SK-N-SH (cell line): ENCODE measurements at regions not wholly inside any gene's neighbourhood (a gene's known extent, or its start where the extent isn't known, plus 50 kb on each side); places are given as distances from the start of the nearest gene placed in this dataset.

Experiments
- CTCF ChIA-PET: fragments of 300-600, 350-600 bp; formaldehyde crosslinking; extraction: SDS; loops from one replicate; lab custom pipeline; 2021; lab: Yijun Ruan, JAX
- POLR2A ChIA-PET: fragments of 350-600 bp; sonication (Branson Sonifier 250); formaldehyde crosslinking; extraction: SDS; loops from one replicate; lab custom pipeline; 2020; ENCODE audit warnings: antibody characterized with exemption, inconsistent platforms; lab: Yijun Ruan, JAX
- DNase-seq: peaks from one replicate; pipeline ENCODE4 v3.0.0; 2012
- H2AFZ ChIP-seq: fragments of 200-600 bp; sonication (generic); 2 replicates; pipeline ENCODE4 v1.8.1; 2016; ENCODE audit warnings: antibody characterized with exemption, mild to moderate bottlenecking, low read depth
- H3F3A ChIP-seq: fragments of 200-600 bp; sonication (generic); replicated peaks from 2 replicates; pipeline ENCODE3; 2016; ENCODE audit warnings: antibody characterized with exemption, mild to moderate bottlenecking; ENCODE audit not compliant: insufficient read depth
- H3K27ac ChIP-seq, 2 experiments: fragments of 200-500 bp in 1 of 2; fragments of 200-600 bp in 1 of 2; sonication (Bioruptor generic) in 1 of 2; sonication (generic), shearing (Covaris generic) in 1 of 2; 2 replicates each; pipeline versions ENCODE4 v1.5.1 to v1.6.1; 2014 to 2016; ENCODE audit warnings: low read depth in 2 of 2, inconsistent platforms in 1 of 2, low read length in 1 of 2, mild to moderate bottlenecking in 1 of 2, mixed read lengths in 1 of 2
- H3K27me3 ChIP-seq: fragments of 200-600 bp; sonication (generic), shearing (Covaris generic); 2 replicates; pipeline ENCODE4 v1.6.1; 2016; ENCODE audit warnings: mixed run types; ENCODE audit not compliant: insufficient read depth
- H3K36me3 ChIP-seq, 2 experiments: fragments of 200-500 bp in 1 of 2; fragments of 200-600 bp in 1 of 2; sonication (Bioruptor generic) in 1 of 2; sonication (generic) in 1 of 2; replicated peaks in 1 of 2; 2 replicates each; pipeline versions ENCODE3 to v1.5.1; 2014 to 2016; ENCODE audit warnings: low read length in 1 of 2, mild to moderate bottlenecking in 1 of 2; ENCODE audit not compliant: insufficient read depth in 2 of 2, control insufficient read depth in 1 of 2
- H3K4me1 ChIP-seq, 2 experiments: fragments of 200-500 bp in 1 of 2; fragments of 200-600 bp in 1 of 2; sonication (Bioruptor generic) in 1 of 2; sonication (generic), shearing (Covaris generic) in 1 of 2; 2 replicates each; pipeline versions ENCODE4 v1.5.1 to v1.6.1; 2014 to 2016; ENCODE audit warnings: low read depth in 1 of 2, low read length in 1 of 2, mixed run types in 1 of 2; ENCODE audit not compliant: insufficient read depth in 2 of 2, control insufficient read depth in 1 of 2
- H3K4me2 ChIP-seq: fragments of 200-600 bp; sonication (generic), shearing (Covaris generic); 2 replicates; pipeline ENCODE4 v1.6.1; 2017; ENCODE audit warnings: mixed run types
- H3K4me3 ChIP-seq, 2 experiments: fragments of 200-500 bp in 1 of 2; fragments of 200-600 bp in 1 of 2; sonication (Bioruptor generic) in 1 of 2; sonication (generic), shearing (Covaris generic) in 1 of 2; 2 replicates each; pipeline versions ENCODE4 v1.5.1 to v1.8.1; 2014 to 2016; ENCODE audit warnings: low read depth in 2 of 2, inconsistent platforms in 1 of 2, low read length in 1 of 2, mild to moderate bottlenecking in 1 of 2, mixed read lengths in 1 of 2, moderate library complexity in 1 of 2
- H3K79me2 ChIP-seq: fragments of 200-600 bp; sonication (generic); 2 replicates; pipeline ENCODE4 v1.8.1; 2017; ENCODE audit warnings: mild to moderate bottlenecking; ENCODE audit not compliant: insufficient read depth
- H3K9ac ChIP-seq: fragments of 200-600 bp; sonication (generic); 2 replicates; pipeline ENCODE4 v1.6.1; 2017; ENCODE audit warnings: mixed run types
- H3K9me2 ChIP-seq: fragments of 200-600 bp; sonication (generic); 2 replicates; pipeline ENCODE4 v1.6.1; 2017; ENCODE audit warnings: mixed run types
- H3K9me3 ChIP-seq: fragments of 200-600 bp; sonication (generic); 2 replicates; pipeline ENCODE4 v1.6.1; 2017; ENCODE audit warnings: mixed run types, mild to moderate bottlenecking, moderate library complexity
- H4K20me1 ChIP-seq: fragments of 200-600 bp; sonication (generic); 2 replicates; pipeline ENCODE4 v1.6.1; 2017; ENCODE audit warnings: mild to moderate bottlenecking, mixed run types; ENCODE audit not compliant: insufficient read depth
- CHD2 ChIP-seq: fragments of 150-350 bp; IDR thresholded peaks from 2 replicates; pipeline ENCODE4 v1.6.1; 2018; ENCODE audit warnings: low read length; ENCODE audit not compliant: partially characterized antibody
- EP300 ChIP-seq, 2 experiments: IDR thresholded peaks; 2 replicates each; pipeline versions ENCODE4 v1.4.0 to v1.6.1; 2012; ENCODE audit warnings: borderline replicate concordance in 1 of 2, low read depth in 1 of 2, low read length in 1 of 2
- GATA2 ChIP-seq: sonication (generic); formaldehyde crosslinking; IDR thresholded peaks from 2 replicates; pipeline ENCODE4 v1.5.0; 2020; ENCODE audit warnings: mild to moderate bottlenecking, missing genetic modification reagents
- MXI1 ChIP-seq: IDR thresholded peaks from 2 replicates; pipeline ENCODE4 v1.6.1; 2012; ENCODE audit warnings: mild to moderate bottlenecking, low read depth, low read length, improper control_type of control experiment
- NFIC ChIP-seq: IDR thresholded peaks from 2 replicates; pipeline ENCODE4 v1.4.0; 2012; ENCODE audit warnings: borderline replicate concordance
- PBX3 ChIP-seq: IDR thresholded peaks from 2 replicates; pipeline ENCODE4; 2012
- RAD21 ChIP-seq: IDR thresholded peaks from 2 replicates; pipeline ENCODE4 v1.6.1; 2012; ENCODE audit warnings: mild to moderate bottlenecking, low read length
- RCOR1 ChIP-seq: fragments of 150-350 bp; IDR thresholded peaks from 2 replicates; pipeline ENCODE4 v1.6.1; 2017; ENCODE audit warnings: antibody characterized with exemption, low read length
- TAF1 ChIP-seq: IDR thresholded peaks from 2 replicates; pipeline ENCODE4 v1.6.1; 2012; ENCODE audit warnings: low read depth, mild to moderate bottlenecking, low read length, moderate library complexity, borderline replicate concordance
- TCF12 ChIP-seq: IDR thresholded peaks from 2 replicates; pipeline ENCODE4 v1.4.0; 2012
- TEAD4 ChIP-seq: IDR thresholded peaks from 2 replicates; pipeline ENCODE4 v1.4.0; 2012; ENCODE audit warnings: mild to moderate bottlenecking, borderline replicate concordance; ENCODE audit not compliant: insufficient read depth
- YY1 ChIP-seq: IDR thresholded peaks from 2 replicates; pipeline ENCODE4 v1.4.0; 2012; ENCODE audit warnings: low read depth, mild to moderate bottlenecking
- ZBTB33 ChIP-seq: IDR thresholded peaks from 2 replicates; pipeline ENCODE4 v1.4.0; 2012; ENCODE audit warnings: low read depth, borderline replicate concordance
- WGBS: methylation state at CpG from one replicate; pipeline ENCODE4 v1.1.6; 2017; ENCODE audit warnings: low lambda C conversion rate; 5-methylcytosine and 5-hydroxymethylcytosine counted together

- TF ChIP-seq RCOR1 (peak; percentile 91), YY1 (no peak), CHD2 (peak; percentile 74), GATA2 (peak; percentile 80), TCF12 (peak; percentile 48), NFIC (no peak), TEAD4 (peak; percentile 59; the same call in 1 of the 2 replicates), MXI1 (0 out of 2 replicates have a peak, but pooled peaks have one; percentile 15), ZBTB33 (no peak), PBX3 (0 out of 2 replicates have a peak, but pooled peaks have one; percentile 17), EP300 (IDR thresholded peaks at IDR 0.05; ENCODE audit: borderline replicate concordance in 1 of 2, low read depth in 1 of 2, low read length in 1 of 2) (peak in 1 of 2 experiments; percentile 92; a peak in 2 of 4 replicates), RAD21 (0 out of 2 replicates have a peak, but pooled peaks have one; percentile 30)
- Histone ChIP-seq H3K9me2 (no peaks in the 10 kb centered on the region), H3K4me1 (peaks cover 0 to 34% of the 10 kb centered on the region in 2 experiments; a peak in 2 of 4 replicates), H4K20me1 (no peaks in the 10 kb centered on the region), H3K9me3 (no peaks in the 10 kb centered on the region), H2AFZ (no peak overlapping the region), H3K79me2 (no peaks in the 10 kb centered on the region), H3K36me3 (no peaks in the 10 kb centered on the region), H3K4me3 (no peak overlapping the region), H3F3A (no peaks in the 10 kb centered on the region), H3K27me3 (no peaks in the 10 kb centered on the region), H3K4me2 (no peak overlapping the region), H3K9ac (no peak overlapping the region), H3K27ac (peak overlapping the region in 1 of 2 experiments; percentile 96; a peak in 2 of 4 replicates)
- 11% methylated on average over 2 of the region's 2 CpGs for WGBS
- POLR2A ChIA-PET = no interaction called here
- CTCF ChIA-PET = interaction anchor here (0.6 to 1.7 kb wide), 4 partner anchors 15 to 704 kb away, joined by 3 to 8 read pairs (median 4); no protein-coding TSS in a partner anchor
- peak; percentile 47 for DNase-seq
Observed at GRCh38 chr16:6204945-6205344, 1107.3 kb upstream of the EEF2KMT start.

GRCh38 chr16:6200861-6201260, 1103.3 kb upstream of the EEF2KMT start:
- Histone ChIP-seq H2AFZ (no peak overlapping the region), H3K4me3 (no peak overlapping the region), H4K20me1 (no peaks in the 10 kb centered on the region), H3K9me3 (no peaks in the 10 kb centered on the region), H3K9ac (no peak overlapping the region), H3F3A (no peaks in the 10 kb centered on the region), H3K27ac (no peak overlapping the region), H3K4me1 (peaks cover 0 to 12% of the 10 kb centered on the region in 2 experiments; a peak in 2 of 4 replicates), H3K36me3 (no peaks in the 10 kb centered on the region), H3K9me2 (no peaks in the 10 kb centered on the region), H3K4me2 (no peak overlapping the region), H3K79me2 (no peaks in the 10 kb centered on the region), H3K27me3 (no peaks in the 10 kb centered on the region)
- 25% methylated on average over 6 of the region's 6 CpGs for WGBS
- TF ChIP-seq TAF1 = no peak
- DNase-seq = no peak
- CTCF ChIA-PET = interaction anchor here (1.0 kb wide), 1 partner anchor 36 kb away, joined by 4 read pairs; no protein-coding TSS in a partner anchor
- POLR2A ChIA-PET = no interaction called here
